Cardiac fibroblast (primary cell): ENCODE measurements at regions not wholly inside any gene's neighbourhood (a gene's known extent, or its start where the extent isn't known, plus 50 kb on each side); places are given as distances from the start of the nearest gene placed in this dataset.

Experiments
- DNase-seq, 2 donors: peaks; one replicate each; pipeline versions ENCODE4 v3.0.0 to v3.0.0-alpha.2; 2010; ENCODE audit warnings: low read depth in 2 of 2
- H3K4me3 ChIP-seq, 2 donors: replicated peaks in 1 of 2; 1 replicate in 1 of 2; 2 replicates in 1 of 2; pipeline ENCODE4 v1.5.1; 2011; ENCODE audit warnings: low read depth in 2 of 2, low read length in 2 of 2, mild to moderate bottlenecking in 2 of 2, moderate library complexity in 1 of 2
- CTCF ChIP-seq: IDR thresholded peaks from one replicate; pipeline ENCODE4 v1.5.1; 2011; ENCODE audit warnings: low read depth, mild to moderate bottlenecking, low read length, inconsistent platforms

- no peak overlapping the region for H3K4me3 ChIP-seq
- no peak for TF ChIP-seq CTCF
- DNase-seq, result no peak
Observed at GRCh38 chr17:72308744-72309385, 188.0 kb downstream of the SOX9 start.

GRCh38 chr17:72311004-72311403 is 190.2 kb downstream of the SOX9 start:
- no peak for TF ChIP-seq CTCF
- no peak overlapping the region for H3K4me3 ChIP-seq
- DNase-seq, result no peak

GRCh38 chr17:72315122-72315913 is 194.5 kb downstream of the SOX9 start:
- no peak for DNase-seq
- TF ChIP-seq CTCF, result no peak
- H3K4me3 ChIP-seq, result no peak overlapping the region

GRCh38 chr17:72318131-72318530 is 197.3 kb downstream of the SOX9 start:
- no peak for TF ChIP-seq CTCF

GRCh38 chr17:72321896-72322295 is 201.1 kb downstream of the SOX9 start:
- no peak for TF ChIP-seq CTCF
- no peak overlapping the region for H3K4me3 ChIP-seq
- no peak for DNase-seq

More at GRCh38 chr17:72318131-72318530, 197.3 kb downstream of the SOX9 start:
- no peak for DNase-seq
- no peak overlapping the region for H3K4me3 ChIP-seq

GRCh38 chr17:72332367-72332766 is 211.5 kb downstream of the SOX9 start:
- no peak overlapping the region for H3K4me3 ChIP-seq
- DNase-seq, result peak in 1 of 2 donors; percentile 48
- TF ChIP-seq CTCF, result no peak
